22Rv1 (cell line): ENCODE measurements at regions not wholly inside any gene's neighbourhood (a gene's known extent, or its start where the extent isn't known, plus 50 kb on each side); places are given as distances from the start of the nearest gene placed in this dataset.

Experiments used
- ZFX ChIP-seq: fragments of 450-650 bp; IDR thresholded peaks from 2 replicates; pipeline ENCODE4 v1.6.1; 2017; ENCODE audit warnings: antibody characterized with exemption, borderline replicate concordance
- TF ChIP-seq, protein P1 (sequence below): fragments of 450-650 bp; IDR thresholded peaks from 2 replicates; pipeline ENCODE4 v1.5.1; 2017; ENCODE audit warnings: mild to moderate bottlenecking

GRCh38 chr2:107684421-107684820 is 142.3 kb upstream of the RGPD4 start:
- TF ChIP-seq, protein P1, sequence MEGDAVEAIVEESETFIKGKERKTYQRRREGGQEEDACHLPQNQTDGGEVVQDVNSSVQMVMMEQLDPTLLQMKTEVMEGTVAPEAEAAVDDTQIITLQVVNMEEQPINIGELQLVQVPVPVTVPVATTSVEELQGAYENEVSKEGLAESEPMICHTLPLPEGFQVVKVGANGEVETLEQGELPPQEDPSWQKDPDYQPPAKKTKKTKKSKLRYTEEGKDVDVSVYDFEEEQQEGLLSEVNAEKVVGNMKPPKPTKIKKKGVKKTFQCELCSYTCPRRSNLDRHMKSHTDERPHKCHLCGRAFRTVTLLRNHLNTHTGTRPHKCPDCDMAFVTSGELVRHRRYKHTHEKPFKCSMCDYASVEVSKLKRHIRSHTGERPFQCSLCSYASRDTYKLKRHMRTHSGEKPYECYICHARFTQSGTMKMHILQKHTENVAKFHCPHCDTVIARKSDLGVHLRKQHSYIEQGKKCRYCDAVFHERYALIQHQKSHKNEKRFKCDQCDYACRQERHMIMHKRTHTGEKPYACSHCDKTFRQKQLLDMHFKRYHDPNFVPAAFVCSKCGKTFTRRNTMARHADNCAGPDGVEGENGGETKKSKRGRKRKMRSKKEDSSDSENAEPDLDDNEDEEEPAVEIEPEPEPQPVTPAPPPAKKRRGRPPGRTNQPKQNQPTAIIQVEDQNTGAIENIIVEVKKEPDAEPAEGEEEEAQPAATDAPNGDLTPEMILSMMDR, result no peak
- no peak for TF ChIP-seq ZFX
